ENCODE measurements at regions not wholly inside any gene's neighbourhood (a gene's known extent, or its start where the extent isn't known, plus 50 kb on each side); places are given as distances from the start of the nearest gene placed in this dataset.

GRCh38 chr10:124257781-124258180 is 160.9 kb downstream of the OAT start:
- no peak for TF ChIP-seq ZNF232 (CRISPR knock-in tag; IDR thresholded peaks at IDR 0.05)
- no peak for TF ChIP-seq E2F1 (CRISPR knock-in tag; IDR thresholded peaks at IDR 0.05)
- TF ChIP-seq, protein P1, sequence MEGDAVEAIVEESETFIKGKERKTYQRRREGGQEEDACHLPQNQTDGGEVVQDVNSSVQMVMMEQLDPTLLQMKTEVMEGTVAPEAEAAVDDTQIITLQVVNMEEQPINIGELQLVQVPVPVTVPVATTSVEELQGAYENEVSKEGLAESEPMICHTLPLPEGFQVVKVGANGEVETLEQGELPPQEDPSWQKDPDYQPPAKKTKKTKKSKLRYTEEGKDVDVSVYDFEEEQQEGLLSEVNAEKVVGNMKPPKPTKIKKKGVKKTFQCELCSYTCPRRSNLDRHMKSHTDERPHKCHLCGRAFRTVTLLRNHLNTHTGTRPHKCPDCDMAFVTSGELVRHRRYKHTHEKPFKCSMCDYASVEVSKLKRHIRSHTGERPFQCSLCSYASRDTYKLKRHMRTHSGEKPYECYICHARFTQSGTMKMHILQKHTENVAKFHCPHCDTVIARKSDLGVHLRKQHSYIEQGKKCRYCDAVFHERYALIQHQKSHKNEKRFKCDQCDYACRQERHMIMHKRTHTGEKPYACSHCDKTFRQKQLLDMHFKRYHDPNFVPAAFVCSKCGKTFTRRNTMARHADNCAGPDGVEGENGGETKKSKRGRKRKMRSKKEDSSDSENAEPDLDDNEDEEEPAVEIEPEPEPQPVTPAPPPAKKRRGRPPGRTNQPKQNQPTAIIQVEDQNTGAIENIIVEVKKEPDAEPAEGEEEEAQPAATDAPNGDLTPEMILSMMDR (IDR thresholded peaks at IDR 0.05) = no peak
- no peak for TF ChIP-seq NFYB (CRISPR knock-in tag; conservative IDR thresholded peaks at IDR 0.05; ENCODE audit: low read depth)
- no peak for TF ChIP-seq ETV6 (CRISPR knock-in tag; IDR thresholded peaks at IDR 0.05)
- TF ChIP-seq FOXK1 (CRISPR knock-in tag; IDR thresholded peaks at IDR 0.05) = no peak
- TF ChIP-seq, protein P2, sequence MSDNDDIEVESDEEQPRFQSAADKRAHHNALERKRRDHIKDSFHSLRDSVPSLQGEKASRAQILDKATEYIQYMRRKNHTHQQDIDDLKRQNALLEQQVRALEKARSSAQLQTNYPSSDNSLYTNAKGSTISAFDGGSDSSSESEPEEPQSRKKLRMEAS (CRISPR knock-in tag; IDR thresholded peaks at IDR 0.05) = no peak

All from WTC11 (cell line).